Liver (tissue), 7 donors: ENCODE measurements at regions not wholly inside any gene's neighbourhood (a gene's known extent, or its start where the extent isn't known, plus 50 kb on each side); places are given as distances from the start of the nearest gene placed in this dataset.

Experiments
- DNase-seq: peaks from one replicate; pipeline ENCODE4 v3.0.0-alpha.2; 2017; ENCODE audit warnings: low spot score
- H3K27ac ChIP-seq, 2 donors: one replicate each; pipeline ENCODE4 v1.7.0; 2013; ENCODE audit warnings: inconsistent platforms in 2 of 2, low read length in 2 of 2, control low read depth in 1 of 2, low read depth in 1 of 2, mild to moderate bottlenecking in 1 of 2
- H3K27me3 ChIP-seq, 4 donors: one replicate each; pipeline versions ENCODE4 v1.6.1 to v1.7.0; 2013; ENCODE audit warnings: low read length in 3 of 4, inconsistent platforms in 1 of 4, mild to moderate bottlenecking in 1 of 4, moderate library complexity in 1 of 4; ENCODE audit not compliant: control insufficient read depth in 4 of 4, insufficient read depth in 4 of 4
- H3K36me3 ChIP-seq, 4 donors: one replicate each; pipeline versions ENCODE4 v1.6.1 to v1.7.0; 2013; ENCODE audit warnings: low read length in 3 of 4, mild to moderate bottlenecking in 3 of 4, low read depth in 1 of 4, moderate library complexity in 1 of 4; ENCODE audit not compliant: control insufficient read depth in 4 of 4, insufficient read depth in 3 of 4
- H3K4me1 ChIP-seq, 4 donors: one replicate each; pipeline versions ENCODE4 v1.6.1 to v1.7.0; 2013; ENCODE audit warnings: low read length in 3 of 4, mild to moderate bottlenecking in 3 of 4, moderate library complexity in 1 of 4; ENCODE audit not compliant: control insufficient read depth in 4 of 4, insufficient read depth in 4 of 4
- H3K4me3 ChIP-seq, 3 donors: one replicate each; pipeline versions ENCODE4 v1.6.1 to v1.7.0; 2013; ENCODE audit warnings: low read length in 3 of 3, control low read depth in 1 of 3, low read depth in 1 of 3, mild to moderate bottlenecking in 1 of 3
- H3K9ac ChIP-seq, 2 donors: one replicate each; pipeline ENCODE4 v1.7.0; 2013; ENCODE audit warnings: low read length in 2 of 2, mild to moderate bottlenecking in 2 of 2, moderate library complexity in 2 of 2, control low read depth in 1 of 2, low read depth in 1 of 2
- H3K9me3 ChIP-seq, 4 donors: one replicate each; pipeline versions ENCODE4 v1.6.1 to v1.7.0; 2013; ENCODE audit warnings: low read length in 3 of 4; ENCODE audit not compliant: control insufficient read depth in 4 of 4
- ATF3 ChIP-seq: IDR thresholded peaks from 2 replicates; pipeline ENCODE4 v1.6.1; 2016; ENCODE audit warnings: antibody characterized with exemption
- EGR1 ChIP-seq, 2 donors: IDR thresholded peaks; 2 replicates each; pipeline ENCODE4 v1.6.1; 2016 to 2018; ENCODE audit warnings: antibody characterized with exemption in 2 of 2, low read depth in 2 of 2
- FOXA2 ChIP-seq: IDR thresholded peaks from 2 replicates; pipeline ENCODE4 v1.6.1; 2016; ENCODE audit warnings: antibody characterized with exemption
- GABPA ChIP-seq, 2 donors: IDR thresholded peaks in 1 of 2; conservative IDR thresholded peaks in 1 of 2; 2 replicates each; pipeline ENCODE4 v1.6.1; 2016; ENCODE audit warnings: antibody characterized with exemption in 2 of 2, mild to moderate bottlenecking in 1 of 2, moderate library complexity in 1 of 2
- HNF4A ChIP-seq, 2 donors: conservative IDR thresholded peaks; 2 replicates each; pipeline ENCODE4 v1.6.1; 2016; ENCODE audit warnings: antibody characterized with exemption in 2 of 2, mild to moderate bottlenecking in 2 of 2
- JUND ChIP-seq, 2 donors: IDR thresholded peaks; 2 replicates each; pipeline ENCODE4 v1.6.1; 2016; ENCODE audit warnings: antibody characterized with exemption in 2 of 2
- MAX ChIP-seq: IDR thresholded peaks from 2 replicates; pipeline ENCODE4 v1.6.1; 2016; ENCODE audit warnings: antibody characterized with exemption
- NR2F2 ChIP-seq: IDR thresholded peaks from 2 replicates; pipeline ENCODE4 v1.6.1; 2016; ENCODE audit warnings: antibody characterized with exemption
- RAD21 ChIP-seq, 2 donors: IDR thresholded peaks; 2 replicates each; pipeline ENCODE4 v1.6.1; 2016; ENCODE audit warnings: antibody characterized with exemption in 2 of 2, mild to moderate bottlenecking in 2 of 2
- REST ChIP-seq: IDR thresholded peaks from 2 replicates; pipeline ENCODE4 v1.6.1; 2016; ENCODE audit warnings: antibody characterized with exemption, mild to moderate bottlenecking
- RXRA ChIP-seq, 2 donors: IDR thresholded peaks; 2 replicates each; pipeline ENCODE4 v1.6.1; 2017 to 2018; ENCODE audit warnings: antibody characterized with exemption in 2 of 2, mild to moderate bottlenecking in 1 of 2
- TAF1 ChIP-seq: conservative IDR thresholded peaks from 2 replicates; pipeline ENCODE4 v1.6.1; 2016; ENCODE audit warnings: antibody characterized with exemption, mild to moderate bottlenecking
- YY1 ChIP-seq: IDR thresholded peaks from 2 replicates; pipeline ENCODE4 v1.6.1; 2016; ENCODE audit warnings: antibody characterized with exemption, mild to moderate bottlenecking
- WGBS: extraction: QIAGEN DNeasy Blood & Tissue Kit; methylation state at CpG from one replicate; pipeline ENCODE4 v1.1.7; 2013; 5-methylcytosine and 5-hydroxymethylcytosine counted together
- TF ChIP-seq, protein P1 (sequence below): IDR thresholded peaks from 2 replicates; pipeline ENCODE4 v1.6.1; 2016; ENCODE audit warnings: antibody characterized with exemption
- donor health status: healthy.
- donor health status: healthy.
- donor health status: healthy.
- donor health status: healthy.

DNA sequence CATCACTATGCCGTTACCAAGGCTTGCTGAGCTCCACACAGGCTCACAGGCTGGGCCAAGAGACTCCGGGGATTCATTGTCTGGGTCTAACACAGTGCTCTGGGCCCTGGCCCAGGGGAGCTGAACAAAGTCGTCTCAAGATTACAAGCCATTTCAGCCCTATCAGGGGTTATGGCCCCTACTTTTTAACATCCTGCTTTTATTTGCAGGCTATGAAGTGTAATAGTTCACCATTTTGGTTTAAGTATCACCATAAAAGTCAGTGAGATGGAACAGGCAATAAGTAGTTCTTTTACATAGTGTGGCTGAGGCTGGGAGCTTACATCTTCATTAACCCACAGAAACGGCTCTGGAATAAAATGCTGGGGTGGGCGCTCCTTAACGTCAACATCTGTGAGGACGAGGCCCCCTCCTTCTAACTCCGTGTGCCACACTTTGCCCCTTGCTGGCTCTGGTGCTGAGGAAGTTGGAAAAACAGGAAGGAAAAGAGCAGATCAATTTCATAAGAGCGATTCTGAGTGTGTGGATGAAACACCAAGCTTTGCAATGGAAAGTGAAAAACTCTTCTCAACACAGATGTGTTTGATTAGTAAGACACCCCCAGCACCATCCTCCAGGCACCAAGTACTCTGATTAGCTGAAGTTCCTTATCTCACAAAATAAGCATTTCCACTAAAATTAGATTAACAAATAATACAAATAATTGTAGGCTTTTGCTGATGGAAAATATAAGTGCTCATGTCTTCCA is 447.3 kb downstream of the MAFB start:
- no peak for TF ChIP-seq EGR1 (IDR thresholded peaks at IDR 0.05; ENCODE audit: low read depth in 2 of 2)
- TF ChIP-seq TAF1: no peak
- TF ChIP-seq NR2F2: no peak
- no peak for TF ChIP-seq REST
- no peak for TF ChIP-seq ATF3
- TF ChIP-seq GABPA (IDR thresholded peaks at IDR 0.05 in 1 of 2, conservative IDR thresholded peaks at IDR 0.05 in 1 of 2): no peak
- no peak for TF ChIP-seq YY1
- TF ChIP-seq RXRA (IDR thresholded peaks at IDR 0.05): no peak
- TF ChIP-seq, protein P1, sequence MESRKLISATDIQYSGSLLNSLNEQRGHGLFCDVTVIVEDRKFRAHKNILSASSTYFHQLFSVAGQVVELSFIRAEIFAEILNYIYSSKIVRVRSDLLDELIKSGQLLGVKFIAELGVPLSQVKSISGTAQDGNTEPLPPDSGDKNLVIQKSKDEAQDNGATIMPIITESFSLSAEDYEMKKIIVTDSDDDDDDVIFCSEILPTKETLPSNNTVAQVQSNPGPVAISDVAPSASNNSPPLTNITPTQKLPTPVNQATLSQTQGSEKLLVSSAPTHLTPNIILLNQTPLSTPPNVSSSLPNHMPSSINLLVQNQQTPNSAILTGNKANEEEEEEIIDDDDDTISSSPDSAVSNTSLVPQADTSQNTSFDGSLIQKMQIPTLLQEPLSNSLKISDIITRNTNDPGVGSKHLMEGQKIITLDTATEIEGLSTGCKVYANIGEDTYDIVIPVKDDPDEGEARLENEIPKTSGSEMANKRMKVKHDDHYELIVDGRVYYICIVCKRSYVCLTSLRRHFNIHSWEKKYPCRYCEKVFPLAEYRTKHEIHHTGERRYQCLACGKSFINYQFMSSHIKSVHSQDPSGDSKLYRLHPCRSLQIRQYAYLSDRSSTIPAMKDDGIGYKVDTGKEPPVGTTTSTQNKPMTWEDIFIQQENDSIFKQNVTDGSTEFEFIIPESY: no peak
- no peak for TF ChIP-seq HNF4A (conservative IDR thresholded peaks at IDR 0.05)
- no peak for TF ChIP-seq FOXA2
- Histone ChIP-seq H3K36me3 (no peaks in the 10 kb centered on the region), H3K27ac (no peak overlapping the region), H3K4me1 (no peaks in the 10 kb centered on the region), H3K9me3 (no peaks in the 10 kb centered on the region), H3K4me3 (no peak overlapping the region), H3K9ac (no peak overlapping the region), H3K27me3 (peaks cover 0 to 6% (median 1%) of the 10 kb centered on the region in 4 donors)
- 58% methylated on average over 9 of the region's 9 CpGs for WGBS
- DNase-seq: no peak

- DNase-seq: no peak
These were observed 450.5 kb downstream of the MAFB start for GRCh38 chr20:40238511-40238910.

More at GRCh38 chr20:40238511-40238910, 450.5 kb downstream of the MAFB start:
- H3K9me3 ChIP-seq: no peaks in the 10 kb centered on the region
- H3K27me3 ChIP-seq: peaks cover 0 to 6% (median 4%) of the 10 kb centered on the region in 4 donors
- no peaks in the 10 kb centered on the region for H3K36me3 ChIP-seq
- no peaks in the 10 kb centered on the region for H3K4me1 ChIP-seq
- H3K9ac ChIP-seq: no peak overlapping the region
- TF ChIP-seq MAX (no peak), JUND (IDR thresholded peaks at IDR 0.05) (no peak), TAF1 (no peak), GABPA (IDR thresholded peaks at IDR 0.05 in 1 of 2, conservative IDR thresholded peaks at IDR 0.05 in 1 of 2) (no peak), RAD21 (IDR thresholded peaks at IDR 0.05) (no peak)
- H3K27ac ChIP-seq: no peak overlapping the region
- H3K4me3 ChIP-seq: no peak overlapping the region
- 89% methylated on average over 3 of the region's 3 CpGs for whole genome bisulfite sequencing
